Posterior vena cava (tissue), 2 donors: ENCODE measurements at regions not wholly inside any gene's neighbourhood (a gene's known extent, or its start where the extent isn't known, plus 50 kb on each side); places are given as distances from the start of the nearest gene placed in this dataset.
"Not testable (repeated sequence)": the region's sequence is repeated elsewhere in the genome, so short reads cannot be mapped to it uniquely, and the experiment has no call there.

Experiments
- DNase-seq: peaks from one replicate; pipeline ENCODE4 v3.0.0-alpha.2; 2020; ENCODE audit warnings: low spot score
- intact Hi-C, 2 donors: fragments of 100-400 bp; cut with DNase I; formaldehyde crosslinking; loops; one replicate each; pipeline versions ENCODE4 v1.14.1 to v1.14.2; 2022 to 2023
- donor health status: DM: yes; HTN: yes; CAD: no.
- donor health status: DM: yes; HTN: yes; CAD: no.

DNA sequence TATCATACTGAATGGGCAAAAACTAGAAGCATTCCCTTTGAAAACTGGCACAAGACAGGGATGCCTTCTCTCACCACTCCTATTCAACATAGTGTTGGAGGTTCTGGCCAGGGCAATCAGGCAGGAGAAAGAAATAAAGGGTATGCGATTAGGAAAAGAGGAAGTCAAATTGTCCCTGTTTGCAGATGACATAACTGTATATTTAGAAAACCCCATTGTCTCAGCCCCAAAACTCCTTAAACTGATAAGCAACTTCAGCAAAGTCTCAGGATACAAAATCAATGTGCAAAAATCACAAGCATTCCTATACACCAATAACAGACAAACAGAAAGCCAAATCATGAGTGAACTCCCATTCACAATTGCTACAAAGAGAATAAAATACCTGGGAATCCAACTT, 52.5 kb upstream of the CCDC71L start:
- DNase-seq, intact Hi-C loops: not testable (repeated sequence)

DNA sequence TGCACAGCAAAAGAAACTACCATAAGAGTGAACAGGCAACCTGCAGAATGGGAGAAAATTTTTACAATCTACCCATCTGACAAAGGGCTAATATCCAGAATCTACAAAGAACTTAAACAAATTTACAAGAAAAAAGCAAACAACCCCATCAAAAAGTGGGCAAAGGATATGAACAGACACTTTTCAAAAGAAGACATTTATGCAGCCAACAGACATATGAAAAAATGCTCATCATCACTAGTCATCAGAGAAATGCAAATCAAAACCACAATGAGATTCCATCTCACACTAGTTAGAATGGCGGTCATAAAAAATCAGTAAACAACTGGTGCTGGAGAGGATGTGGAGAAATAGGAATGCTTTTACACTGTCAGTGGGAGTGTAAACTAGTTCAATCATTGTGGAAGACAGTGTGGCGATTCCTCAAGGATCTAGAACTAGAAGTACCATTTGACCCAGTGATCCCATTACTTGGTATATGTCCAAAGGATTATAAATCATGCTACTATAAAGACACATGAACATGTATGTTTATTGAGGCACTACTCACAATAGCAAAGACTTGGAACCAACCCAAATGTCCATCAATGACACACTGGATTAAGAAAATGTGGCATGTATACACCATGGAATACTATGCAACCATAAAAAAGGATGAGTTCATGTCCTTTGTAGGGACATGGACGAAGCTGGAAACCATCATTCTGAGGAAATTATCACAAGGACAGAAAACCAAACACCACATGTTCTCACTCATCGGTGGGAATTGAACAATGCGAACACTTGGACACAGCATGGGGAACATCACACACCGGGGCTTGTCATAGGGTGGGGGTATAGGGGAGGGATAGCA, 53.9 kb upstream of the CCDC71L start:
- DNase-seq, intact Hi-C loops: not testable (repeated sequence)

DNA sequence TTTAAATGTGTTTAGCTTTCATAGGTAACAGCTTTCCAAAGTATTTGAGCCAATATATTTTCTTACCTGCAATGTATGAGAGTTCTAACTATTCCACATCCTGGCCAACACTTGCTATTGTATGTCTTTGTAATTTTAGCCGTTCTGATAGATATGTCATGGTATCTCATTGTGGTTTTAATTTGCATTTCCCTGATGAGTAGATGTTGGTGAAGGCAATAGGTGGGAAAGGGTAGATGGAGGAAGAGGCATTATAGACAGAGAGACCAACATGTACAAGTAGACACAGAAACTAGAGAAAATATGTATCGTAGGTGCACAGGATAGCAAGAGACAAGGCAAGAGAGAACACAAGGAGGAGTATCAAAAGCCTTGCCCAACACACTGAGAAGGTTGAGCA, 54.8 kb upstream of the CCDC71L start:
- intact Hi-C loops = no loop called here
- DNase-seq = no peak

DNA sequence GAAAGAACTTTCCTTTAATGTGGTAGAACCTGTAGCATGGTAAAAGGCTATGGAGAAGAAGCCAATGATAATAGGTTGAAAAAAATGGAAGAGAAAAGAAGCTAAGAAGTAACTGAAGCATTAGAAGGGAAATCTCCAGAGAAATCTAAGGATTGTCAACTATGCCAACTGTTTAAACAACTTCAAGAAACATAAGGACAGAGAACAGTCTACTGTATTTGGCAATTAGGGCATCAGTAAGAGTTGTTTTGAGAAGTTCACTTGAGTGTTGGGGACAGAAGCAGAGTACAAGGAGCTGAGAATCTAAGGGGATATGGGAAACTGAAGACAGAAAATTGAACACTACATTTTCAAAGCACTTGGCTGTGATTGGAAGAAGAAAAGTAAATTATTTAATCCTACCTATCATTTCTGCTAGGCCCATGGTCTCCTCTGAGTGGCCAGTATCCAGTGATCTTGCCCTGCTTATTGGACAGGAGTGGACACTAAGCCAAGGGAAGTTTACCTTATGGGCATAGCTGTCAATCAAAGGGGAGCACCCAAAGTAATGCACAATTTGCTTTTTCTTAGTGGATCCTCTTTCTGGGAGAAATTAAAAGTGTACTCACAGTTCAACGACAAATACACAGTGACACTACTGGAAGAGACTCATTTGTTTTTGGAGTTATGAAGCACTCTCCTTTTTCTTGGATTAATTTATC, 56.4 kb upstream of the CCDC71L start:
- DNase-seq = no peak
- intact Hi-C loops = no loop called here

DNA sequence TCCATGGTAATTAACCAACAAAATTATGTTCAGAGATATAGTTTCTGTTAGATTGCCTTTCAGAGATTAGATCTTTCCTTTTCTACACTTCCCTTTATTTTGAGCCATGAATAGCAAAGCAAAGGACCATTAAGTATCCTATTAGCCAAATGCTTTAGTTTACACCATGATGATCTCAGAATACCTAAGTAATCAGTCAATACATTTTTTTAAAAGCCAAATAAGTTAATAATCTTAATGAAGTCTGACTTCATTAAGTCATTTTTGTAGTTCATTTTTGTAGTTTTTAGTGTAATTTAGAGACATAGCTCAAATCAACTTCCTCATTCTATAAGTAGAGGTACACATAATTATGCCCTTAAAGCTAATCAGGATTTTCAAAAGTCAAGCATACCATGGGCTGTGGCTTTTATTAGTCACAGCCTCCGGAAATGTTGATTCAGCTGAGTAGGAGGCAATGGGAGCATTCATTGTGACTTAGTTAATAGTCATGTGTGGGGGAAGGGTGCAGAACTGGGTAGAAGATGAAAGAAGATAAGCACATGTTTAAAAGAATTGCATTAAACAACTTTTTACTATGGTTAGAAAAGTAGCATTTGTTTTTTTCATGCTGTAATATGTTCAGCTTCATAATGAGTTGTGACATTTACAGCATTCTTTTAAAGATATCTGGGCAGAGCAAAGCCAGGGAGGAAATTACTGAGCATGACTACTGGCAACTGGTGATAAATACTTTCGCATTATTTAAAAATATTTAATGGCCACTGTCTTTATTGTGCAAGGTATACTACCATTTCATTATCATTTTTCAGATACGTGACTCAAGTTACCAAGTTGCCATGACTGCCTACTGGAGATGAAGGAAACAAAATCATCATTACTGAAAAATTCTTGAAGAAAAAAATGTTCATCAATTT, 57.3 kb upstream of the CCDC71L start:
- intact Hi-C loops = no loop called here
- no peak for DNase-seq

DNA sequence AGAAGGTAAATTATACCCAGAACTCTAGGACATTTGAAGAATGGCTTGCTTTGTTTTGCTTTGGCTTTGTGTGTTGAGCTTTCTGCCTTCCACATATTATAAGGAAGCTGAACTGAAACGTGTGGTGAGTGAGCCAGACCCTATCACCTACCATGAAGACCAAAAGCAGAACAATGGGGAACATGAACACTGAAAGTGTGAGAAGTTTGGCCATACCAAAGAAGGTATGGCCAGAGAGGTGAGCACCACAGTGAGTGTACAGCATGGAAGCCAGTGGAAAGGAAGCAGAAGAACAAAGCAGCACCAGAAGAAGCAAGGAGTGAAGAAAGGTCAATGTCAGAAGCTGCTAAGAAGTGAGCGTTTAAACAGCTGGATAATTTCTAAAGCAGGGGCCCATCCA, 59.7 kb upstream of the CCDC71L start:
- intact Hi-C loops = no loop called here
- DNase-seq = no peak

DNA sequence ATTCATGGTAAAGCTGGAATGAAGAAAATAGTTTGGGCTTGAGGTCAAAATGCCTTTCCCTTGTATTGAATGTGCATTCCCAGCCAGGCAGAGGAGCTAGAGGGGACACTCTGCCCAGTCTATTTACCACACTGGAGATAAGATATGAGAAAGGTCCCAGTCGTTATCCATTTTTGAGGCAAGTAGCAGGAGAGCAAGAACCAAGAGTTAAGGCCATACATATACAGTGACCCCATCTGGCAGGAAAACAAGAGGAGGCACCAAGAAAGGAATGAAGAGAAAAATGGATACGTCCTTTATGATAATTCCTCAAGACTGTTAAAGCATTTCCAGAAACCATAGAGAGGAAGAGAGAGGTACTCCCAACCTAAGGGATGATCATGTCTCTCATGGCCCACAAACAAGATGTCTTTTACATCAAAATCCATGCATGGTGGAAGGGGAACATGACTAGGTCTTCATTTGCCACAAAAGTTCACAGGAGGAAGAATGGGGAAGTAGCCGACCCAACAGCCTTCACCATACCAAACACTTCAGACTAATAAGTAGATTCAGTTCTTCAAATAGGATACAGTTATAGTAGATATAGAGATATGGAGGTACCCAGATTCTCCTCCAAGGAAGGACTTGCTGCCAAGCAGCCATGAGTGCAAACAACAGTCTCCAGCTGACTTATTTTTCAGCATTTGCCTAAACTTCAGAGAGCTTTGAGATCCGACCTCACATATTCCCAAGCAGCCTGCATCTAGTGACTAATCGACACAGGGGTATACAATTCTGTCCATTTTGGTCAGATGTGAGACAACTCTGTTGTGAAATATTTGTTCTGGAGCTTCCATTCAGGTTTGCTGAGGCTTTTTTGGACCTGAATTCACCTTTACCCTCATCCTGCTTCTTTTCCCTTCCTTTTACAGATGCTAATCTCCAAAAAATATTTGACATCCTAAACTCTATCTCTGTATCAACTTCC, 61.1 kb upstream of the CCDC71L start:
- intact Hi-C loops = no loop called here
- no peak for DNase-seq

DNA sequence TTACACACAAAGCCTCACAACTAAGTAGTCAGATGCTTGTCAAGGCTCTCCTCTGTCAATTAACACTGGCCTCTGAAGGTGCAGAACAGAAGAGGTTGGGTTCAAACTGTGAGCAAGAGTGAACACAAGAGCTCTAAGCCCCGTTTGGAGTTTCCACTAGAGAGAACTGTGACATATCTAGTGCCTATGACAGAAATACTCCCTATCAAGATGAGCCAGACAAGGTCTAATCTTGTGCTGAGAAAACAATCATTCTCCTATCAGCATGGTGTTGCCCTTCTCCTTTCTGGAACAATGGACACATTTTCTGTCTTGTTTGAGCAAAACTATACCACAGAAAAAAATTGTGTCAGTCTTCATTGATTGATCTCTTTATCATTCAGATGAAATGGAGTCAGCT, 62.4 kb upstream of the CCDC71L start:
- DNase-seq = no peak
- intact Hi-C loops = no loop called here

DNA sequence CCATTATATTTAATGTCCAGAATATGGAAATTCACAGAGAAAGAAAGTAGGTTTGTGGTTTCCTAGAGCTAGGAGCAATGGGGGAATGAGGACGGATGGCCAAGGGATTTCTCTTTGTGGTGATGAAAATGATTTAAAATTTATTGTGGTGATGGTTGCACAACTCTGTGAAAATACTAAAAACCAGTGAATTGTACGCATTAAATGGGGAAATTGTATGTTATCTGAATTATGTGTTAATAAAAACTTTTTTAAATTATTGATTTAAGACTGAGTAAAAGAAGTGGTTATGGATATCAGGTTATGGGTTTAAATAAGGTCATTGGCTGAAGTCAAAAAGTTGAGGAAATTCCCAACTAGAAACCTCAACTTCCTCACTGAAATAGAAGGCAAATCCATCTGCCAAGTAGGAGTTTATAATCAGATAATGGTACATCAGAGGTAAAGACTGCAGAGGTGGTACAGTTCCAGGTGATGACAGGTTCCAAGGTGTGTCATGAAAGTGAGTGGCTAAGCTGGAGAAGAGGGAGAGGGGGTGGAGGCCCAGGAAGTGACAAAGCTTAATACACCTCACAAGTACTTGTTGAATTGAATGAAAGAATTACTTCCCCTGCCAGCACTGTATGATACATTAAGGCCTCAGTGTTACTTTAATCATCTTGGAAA, 68.9 kb upstream of the CCDC71L start:
- intact Hi-C loops = loop anchor here (5.0 to 10.0 kb wide), 3 partner anchors 188 to 555 kb away; no protein-coding TSS in a partner anchor
- DNase-seq = no peak

DNA sequence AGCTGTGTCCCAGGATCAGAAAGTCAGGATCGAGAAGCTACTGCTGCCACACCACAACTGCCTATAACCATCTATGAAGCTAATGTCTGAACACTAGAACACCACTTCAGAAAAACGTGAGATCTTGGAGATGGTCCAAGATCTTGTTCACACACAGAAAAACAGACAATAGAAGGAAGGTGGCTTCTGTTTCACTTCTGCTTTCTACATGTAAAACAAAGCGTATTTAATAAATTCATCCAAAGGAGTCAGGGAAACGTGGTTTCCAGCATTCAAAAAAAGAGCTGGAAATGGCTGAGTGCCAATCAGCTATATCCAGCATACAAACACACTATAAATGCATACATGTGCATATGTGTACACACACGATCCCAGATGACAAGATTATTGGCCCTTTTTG, 70.2 kb upstream of the CCDC71L start:
- intact Hi-C loops = loop anchor here (5.0 to 10.0 kb wide), 3 partner anchors 189 to 556 kb away; no protein-coding TSS in a partner anchor
- no peak for DNase-seq

DNA sequence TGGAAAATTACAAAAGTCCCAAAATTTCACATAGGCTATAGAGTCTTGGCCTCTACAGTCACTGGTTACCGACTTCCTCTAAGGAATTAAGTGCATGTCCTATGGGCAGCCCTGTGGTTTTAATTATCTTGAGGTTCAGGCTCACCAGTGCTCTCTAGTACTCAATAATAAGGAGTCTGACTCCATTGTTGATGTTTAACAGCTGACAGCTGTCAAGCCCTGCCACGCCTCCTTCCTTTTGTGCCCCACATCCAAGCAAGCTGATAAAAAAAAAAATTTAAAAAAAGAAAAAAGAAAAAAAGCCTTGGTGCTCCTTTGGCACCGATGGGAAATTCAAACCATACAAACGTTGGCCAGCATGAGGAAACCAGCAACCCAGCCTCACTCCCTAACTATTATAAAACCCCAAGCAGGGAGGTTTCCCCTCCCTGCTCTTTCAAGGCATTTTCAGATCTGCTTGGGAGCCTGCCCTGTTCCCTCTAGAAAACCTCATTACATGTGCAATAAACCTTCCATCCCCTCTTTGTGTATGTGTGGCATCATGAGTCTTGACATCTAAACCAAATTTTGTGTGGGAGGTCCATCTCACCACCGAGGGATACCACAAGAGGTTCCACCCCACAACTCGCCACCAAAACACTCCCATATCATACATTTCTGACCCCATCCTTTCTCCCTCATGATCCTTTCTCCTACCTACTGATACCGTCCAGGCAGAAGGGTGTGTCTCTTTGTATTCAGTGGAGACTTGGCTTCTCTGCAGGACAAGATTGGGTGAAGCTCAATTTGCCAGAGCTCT, 70.9 kb upstream of the CCDC71L start:
- intact Hi-C loops = loop anchor here (5.0 to 10.0 kb wide), 3 partner anchors 190 to 557 kb away; no protein-coding TSS in a partner anchor
- DNase-seq = no peak

DNA sequence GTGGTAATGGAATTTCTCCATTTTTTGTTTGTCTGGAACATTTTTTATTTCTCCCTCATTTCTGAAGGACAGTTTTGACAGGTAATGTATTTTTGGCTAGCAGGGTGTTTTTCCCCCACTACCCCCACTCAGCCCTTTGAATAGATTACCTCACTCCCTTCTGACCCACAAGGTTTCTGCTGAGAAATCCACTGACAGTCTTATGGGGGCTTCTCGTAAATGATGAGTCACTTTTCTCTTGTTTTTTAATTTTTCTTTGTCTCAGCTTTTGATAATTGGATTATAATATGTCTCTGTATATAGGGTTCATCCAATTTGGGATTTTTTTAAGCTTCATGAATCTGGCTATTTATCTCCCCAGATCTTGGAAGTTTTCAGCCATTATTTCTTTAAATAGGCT, 74.7 kb upstream of the CCDC71L start:
- intact Hi-C loops = loop anchor here (5.0 to 10.0 kb wide), 3 partner anchors 73 to 561 kb away; partner anchors contain the start of gene CCDC71L (in 2 of the 2)
- no peak for DNase-seq

DNA sequence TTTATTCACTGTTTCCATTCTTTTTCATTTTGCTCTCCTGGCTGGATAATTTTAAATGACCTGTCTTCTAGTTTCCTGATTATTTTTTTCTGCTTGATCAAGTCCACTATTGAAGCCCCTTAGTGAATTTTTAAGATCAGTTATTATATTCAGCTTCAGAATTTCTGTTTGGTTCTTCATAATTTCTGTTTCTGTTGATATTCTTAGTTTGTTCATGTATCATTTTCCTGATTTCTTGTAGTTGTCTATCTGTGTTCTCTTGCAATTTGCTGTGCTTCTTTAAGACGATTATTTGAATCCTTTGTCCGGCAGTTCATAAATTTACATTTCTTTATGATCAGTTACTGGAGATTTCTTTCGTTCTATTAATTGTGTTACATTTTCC, 75.2 kb upstream of the CCDC71L start:
- intact Hi-C loops = loop anchor here (5.0 to 10.0 kb wide), 3 partner anchors 74 to 561 kb away; partner anchors contain the start of gene CCDC71L (in 2 of the 2)
- no peak for DNase-seq

DNA sequence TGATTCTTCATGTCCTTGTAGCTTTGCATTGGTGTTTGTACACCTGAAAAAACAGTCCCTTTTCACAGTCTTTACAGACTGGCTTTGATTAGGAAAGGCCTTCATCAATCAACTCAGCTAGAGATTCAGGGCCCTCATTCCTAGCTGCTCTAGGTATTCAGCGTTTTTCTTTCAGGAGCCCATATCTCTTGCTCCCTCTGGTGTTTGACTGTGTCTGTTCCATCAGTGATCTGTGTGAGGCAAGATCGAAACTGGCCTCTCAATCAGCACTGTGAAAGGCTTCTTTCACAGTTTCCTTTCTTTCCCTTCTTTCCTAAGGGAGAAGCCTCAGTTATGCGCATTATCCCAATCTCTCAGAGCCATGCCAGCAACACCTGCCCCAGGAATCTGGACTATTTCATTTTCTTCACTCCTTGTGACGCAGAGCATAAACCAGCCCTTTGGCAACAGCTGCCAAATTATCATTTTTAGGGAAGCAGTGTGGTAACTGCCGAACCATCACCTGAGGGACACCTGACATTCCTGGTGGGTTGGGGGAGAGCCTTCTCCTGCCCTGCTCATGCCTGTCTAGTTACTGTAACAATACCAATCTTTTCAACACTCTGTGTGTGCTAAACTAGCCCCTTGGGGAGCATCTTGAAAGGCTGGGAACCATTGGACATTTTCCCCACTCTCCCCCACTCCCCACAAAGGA, 75.7 kb upstream of the CCDC71L start:
- intact Hi-C loops = loop anchor here (5.0 to 10.0 kb wide), 3 partner anchors 74 to 562 kb away; partner anchors contain the start of gene CCDC71L (in 2 of the 2)
- no peak for DNase-seq

DNA sequence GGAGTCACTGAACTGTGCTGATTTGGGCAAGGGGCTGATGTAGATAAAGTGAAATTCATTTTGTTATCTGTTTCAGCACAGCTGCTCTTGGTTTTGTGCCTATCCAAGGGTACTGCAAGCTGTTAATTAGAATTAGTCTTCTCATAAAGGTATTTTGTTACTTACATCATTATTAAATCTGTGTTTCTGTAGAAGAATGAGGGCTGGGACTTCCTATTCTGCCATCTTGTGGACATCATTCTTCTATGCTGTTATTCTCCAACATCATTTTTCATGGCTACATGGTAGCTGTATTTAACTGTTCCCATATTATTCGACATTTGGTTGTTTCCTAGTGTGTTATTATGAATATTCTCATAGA, 76.2 kb upstream of the CCDC71L start:
- DNase-seq = no peak
- intact Hi-C loops = loop anchor here (5.0 to 10.0 kb wide), 3 partner anchors 75 to 562 kb away; partner anchors contain the start of gene CCDC71L (in 2 of the 2)

DNA sequence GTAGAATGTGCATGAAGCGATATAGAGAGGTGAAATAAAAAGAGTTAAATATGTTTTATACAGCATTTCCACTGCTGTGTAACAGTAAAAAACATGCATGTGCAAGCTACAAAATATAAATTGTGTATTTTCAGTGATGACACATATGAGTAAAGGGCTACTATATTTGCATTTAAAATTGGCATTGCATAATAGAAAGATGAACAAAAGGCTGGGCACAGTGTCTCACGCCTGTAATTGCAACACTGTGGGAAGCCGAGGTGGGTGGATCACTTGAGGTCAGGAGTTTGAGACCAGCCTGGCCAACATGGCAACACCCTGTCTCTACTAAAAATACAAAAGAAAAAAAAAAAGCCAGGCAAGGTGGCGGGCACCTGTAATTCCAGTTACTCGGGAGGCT, 79.8 kb upstream of the CCDC71L start:
- DNase-seq = no peak
- intact Hi-C loops = no loop called here
